Spleen (tissue), 11 donors: ENCODE measurements at regions not wholly inside any gene's neighbourhood (a gene's known extent, or its start where the extent isn't known, plus 50 kb on each side); places are given as distances from the start of the nearest gene placed in this dataset.
"Not testable (repeated sequence)": the region's sequence is repeated elsewhere in the genome, so short reads cannot be mapped to it uniquely, and the experiment has no call there.

ENCODE experiments used
- DNase-seq: peaks from one replicate; pipeline ENCODE4 v3.0.0-alpha.2; 2020
- H3K27ac ChIP-seq, 8 donors: fragments of 200-600 bp; sonication (generic) in 7 of 8; 1 replicate in 4 of 8; 2 replicates in 4 of 8; pipeline versions ENCODE4 v1.5.0 to v1.8.0; 2016 to 2021; ENCODE audit warnings: inconsistent platforms in 4 of 8, mild to moderate bottlenecking in 4 of 8, moderate library complexity in 1 of 8
- H3K27me3 ChIP-seq, 7 donors: fragments of 200-600 bp; sonication (generic) in 6 of 7; replicated peaks in 1 of 7; 1 replicate in 4 of 7; 2 replicates in 3 of 7; pipeline versions ENCODE4 v1.5.0 to v1.8.0; 2016 to 2021; ENCODE audit warnings: inconsistent platforms in 3 of 7, mild to moderate bottlenecking in 1 of 7
- H3K36me3 ChIP-seq, 6 donors: fragments of 200-600 bp; sonication (generic) in 5 of 6; 1 replicate in 4 of 6; 2 replicates in 2 of 6; pipeline versions ENCODE4 v1.5.0 to v1.8.0; 2016 to 2021; ENCODE audit warnings: inconsistent platforms in 2 of 6
- H3K4me1 ChIP-seq, 6 donors: fragments of 200-600 bp; sonication (generic) in 5 of 6; 1 replicate in 3 of 6; 2 replicates in 3 of 6; pipeline versions ENCODE4 v1.5.0 to v1.8.0; 2016 to 2021; ENCODE audit warnings: inconsistent platforms in 3 of 6
- H3K4me3 ChIP-seq, 8 donors: fragments of 200-600 bp; sonication (generic) in 7 of 8; 1 replicate in 4 of 8; 2 replicates in 4 of 8; pipeline versions ENCODE4 v1.5.0 to v1.8.0; 2016 to 2021; ENCODE audit warnings: inconsistent platforms in 4 of 8, mild to moderate bottlenecking in 4 of 8, moderate library complexity in 2 of 8
- H3K9me3 ChIP-seq, 8 donors: fragments of 200-600 bp; sonication (generic) in 7 of 8; 1 replicate in 4 of 8; 2 replicates in 4 of 8; pipeline versions ENCODE4 v1.5.0 to v1.8.0; 2016 to 2021; ENCODE audit warnings: inconsistent platforms in 4 of 8
- POLR2A ChIP-seq, 3 donors: fragments of 450-650 bp; IDR thresholded peaks; one replicate each; pipeline ENCODE4 v1.5.1; 2017; ENCODE audit warnings: antibody characterized with exemption in 3 of 3, mild to moderate bottlenecking in 1 of 3
- POLR2AphosphoS5 ChIP-seq, 3 donors: sonication (generic); formaldehyde crosslinking; IDR thresholded peaks; one replicate each; pipeline ENCODE4 v1.5.1; 2017; ENCODE audit warnings: antibody characterized with exemption in 3 of 3
- WGBS, 5 donors: extraction: QIAGEN DNeasy Blood & Tissue Kit in 3 of 5; methylation state at CpG; one replicate each; pipeline versions ENCODE4 v1.1.5 to v1.1.7; 2013 to 2018; 5-methylcytosine and 5-hydroxymethylcytosine counted together
- intact Hi-C: fragments of 100-400 bp; cut with DNase I; formaldehyde crosslinking; loops from one replicate; pipeline ENCODE4 v1.15.0; 2023; ENCODE audit warnings: low total_unique reads
- TF ChIP-seq, protein P1 (sequence below), 11 experiments: fragments of 200-600 bp in 7 of 11; fragments of 450-650 bp in 4 of 11; sonication (generic) in 4 of 11; IDR thresholded peaks in 8 of 11; conservative IDR thresholded peaks in 3 of 11; 1 replicate in 7 of 11; 2 replicates in 4 of 11; pipeline versions ENCODE4 v1.4.0 to v1.8.0; 2016 to 2021; ENCODE audit warnings: antibody characterized with exemption in 11 of 11, inconsistent platforms in 4 of 11, mild to moderate bottlenecking in 1 of 11
- donor health status: healthy with polysubstance abuse.
- donor health status: DM: no; HTN: no; CAD: no; lungs with moderate emphysema.
- donor health status: DM: no; HTN: no; CAD: no.
- donor health status: Bipolar disorder and iron deficiency.
- donor health status: healthy.
- donor health status: DM: no; HTN: no; CAD: no.
- donor health status: DM: yes; HTN: yes; CAD: no.

- H3K27ac ChIP-seq: no peak overlapping the region
- WGBS, 5 donors: 56 to 63% (median 58%) methylated on average over 15 of the region's 15 CpGs
- peak overlapping the region in 1 of 8 donors; percentile 71 for H3K4me3 ChIP-seq
- intact Hi-C loops: no loop called here
- peaks cover 0 to 98% (median 33%) of the 10 kb centered on the region in 7 donors for H3K27me3 ChIP-seq
- no peaks in the 10 kb centered on the region for H3K36me3 ChIP-seq
- no peak for DNase-seq
- TF ChIP-seq POLR2A (IDR thresholded peaks at IDR 0.05) (no peak), POLR2AphosphoS5 (IDR thresholded peaks at IDR 0.05) (no peak)
- TF ChIP-seq, protein P1, sequence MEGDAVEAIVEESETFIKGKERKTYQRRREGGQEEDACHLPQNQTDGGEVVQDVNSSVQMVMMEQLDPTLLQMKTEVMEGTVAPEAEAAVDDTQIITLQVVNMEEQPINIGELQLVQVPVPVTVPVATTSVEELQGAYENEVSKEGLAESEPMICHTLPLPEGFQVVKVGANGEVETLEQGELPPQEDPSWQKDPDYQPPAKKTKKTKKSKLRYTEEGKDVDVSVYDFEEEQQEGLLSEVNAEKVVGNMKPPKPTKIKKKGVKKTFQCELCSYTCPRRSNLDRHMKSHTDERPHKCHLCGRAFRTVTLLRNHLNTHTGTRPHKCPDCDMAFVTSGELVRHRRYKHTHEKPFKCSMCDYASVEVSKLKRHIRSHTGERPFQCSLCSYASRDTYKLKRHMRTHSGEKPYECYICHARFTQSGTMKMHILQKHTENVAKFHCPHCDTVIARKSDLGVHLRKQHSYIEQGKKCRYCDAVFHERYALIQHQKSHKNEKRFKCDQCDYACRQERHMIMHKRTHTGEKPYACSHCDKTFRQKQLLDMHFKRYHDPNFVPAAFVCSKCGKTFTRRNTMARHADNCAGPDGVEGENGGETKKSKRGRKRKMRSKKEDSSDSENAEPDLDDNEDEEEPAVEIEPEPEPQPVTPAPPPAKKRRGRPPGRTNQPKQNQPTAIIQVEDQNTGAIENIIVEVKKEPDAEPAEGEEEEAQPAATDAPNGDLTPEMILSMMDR (IDR thresholded peaks at IDR 0.05 in 8 of 11, conservative IDR thresholded peaks at IDR 0.05 in 3 of 11): no peak
- H3K9me3 ChIP-seq: no peaks in the 10 kb centered on the region
- H3K4me1 ChIP-seq: peaks cover 9 to 84% (median 58%) of the 10 kb centered on the region in 6 donors
Measured at GRCh38 chr20:25864326-25864962, 167.8 kb upstream of the ZNF337 start.

DNA sequence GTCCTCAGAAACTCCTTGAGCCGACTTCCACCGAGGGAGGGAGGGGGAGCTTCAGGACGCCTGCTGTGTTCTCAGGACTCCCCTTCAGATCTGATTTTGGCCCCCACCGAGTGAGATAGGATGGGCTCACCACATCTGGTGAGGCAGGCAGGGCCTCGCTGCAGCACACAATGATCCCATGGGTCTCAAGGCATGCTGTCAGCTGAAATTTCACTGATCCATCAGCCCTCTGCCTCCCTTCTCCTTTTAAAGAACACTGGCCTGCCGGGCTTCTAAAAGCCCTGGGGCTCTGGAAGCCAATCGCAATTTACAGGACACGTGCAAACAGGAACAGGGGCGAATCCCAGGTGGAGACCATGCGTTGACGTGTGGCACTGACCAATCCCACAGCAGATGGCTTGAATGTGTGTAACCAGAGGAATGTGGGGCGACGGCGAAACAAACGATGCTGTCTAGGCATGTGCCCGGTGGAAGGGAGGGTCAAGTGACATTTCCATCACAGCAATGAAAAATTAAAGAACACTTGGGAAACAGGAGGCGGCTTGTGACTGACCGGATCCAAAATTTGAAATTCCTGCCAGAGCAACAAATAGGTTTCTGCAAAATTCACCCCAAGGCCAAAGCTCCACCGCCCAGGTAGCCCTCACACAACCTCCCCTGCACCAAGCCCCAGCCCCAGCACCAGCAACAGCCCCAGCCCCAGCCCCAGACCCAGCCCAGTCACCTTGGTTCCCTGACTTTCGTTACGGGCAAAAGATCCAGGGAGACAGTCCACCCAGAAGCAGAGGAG is 167.1 kb upstream of the ZNF337 start:
- no peaks in the 10 kb centered on the region for H3K36me3 ChIP-seq
- intact Hi-C loops: no loop called here
- peak overlapping the region in 1 of 8 donors; percentile 28 for H3K27ac ChIP-seq
- peak overlapping the region; percentile 20 to 71 (median 41) for H3K4me3 ChIP-seq
- no peak for TF ChIP-seq POLR2AphosphoS5 (IDR thresholded peaks at IDR 0.05)
- TF ChIP-seq, protein P1 (IDR thresholded peaks at IDR 0.05 in 8 of 11, conservative IDR thresholded peaks at IDR 0.05 in 3 of 11): no peak
- no peak for TF ChIP-seq POLR2A (IDR thresholded peaks at IDR 0.05)
- no peaks in the 10 kb centered on the region for H3K9me3 ChIP-seq
- H3K4me1 ChIP-seq: peaks cover 9 to 89% (median 57%) of the 10 kb centered on the region in 6 donors
- H3K27me3 ChIP-seq: peaks cover 0 to 98% (median 38%) of the 10 kb centered on the region in 7 donors
- WGBS, 5 donors: 28 to 36% (median 31%) methylated on average over 18 to 21 of the region's 21 CpGs
- no peak for DNase-seq

DNA sequence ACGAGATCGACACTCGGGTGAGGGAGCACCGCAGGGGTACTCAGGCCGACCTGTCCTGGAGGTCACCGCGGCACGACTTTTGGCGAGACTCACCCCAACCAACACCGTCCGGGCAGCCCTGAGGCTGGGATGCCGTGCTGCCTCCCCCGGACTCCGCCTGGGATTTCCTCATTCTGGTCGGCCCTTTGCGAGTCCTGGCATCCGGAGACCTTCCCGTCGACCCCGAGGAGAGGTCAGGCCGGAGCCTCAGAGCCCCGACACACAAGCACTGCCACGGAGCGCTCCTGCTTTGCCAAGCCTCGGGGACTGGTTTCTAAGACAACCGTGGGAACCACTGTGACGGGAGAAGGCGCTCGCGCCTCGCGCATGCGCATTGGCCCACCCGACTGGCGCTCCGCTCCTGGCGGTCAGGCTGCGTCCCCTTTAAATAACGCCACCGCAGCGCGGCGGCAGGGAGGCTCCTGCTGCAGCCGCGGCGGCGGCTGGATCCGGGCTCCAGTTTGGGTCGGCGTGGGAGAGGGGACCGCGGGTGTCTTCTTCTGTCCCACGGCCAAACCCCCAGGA is 166.4 kb upstream of the ZNF337 start:
- intact Hi-C loops, H3K9me3 ChIP-seq, H3K36me3 ChIP-seq: not testable (repeated sequence)
- H3K27ac ChIP-seq: peak overlapping the region in 1 of 8 donors; percentile 28
- TF ChIP-seq POLR2AphosphoS5 (IDR thresholded peaks at IDR 0.05): peak in 2 of 3 donors; percentile 40 to 42
- TF ChIP-seq, protein P1 (IDR thresholded peaks at IDR 0.05 in 8 of 11, conservative IDR thresholded peaks at IDR 0.05 in 3 of 11): peak in 2 of 11 experiments; percentile 24 to 26
- 0 to 2% (median 1%) methylated on average over 13 to 53 of the region's 53 CpGs for WGBS, 5 donors
- H3K27me3 ChIP-seq: peaks cover 0 to 98% (median 45%) of the 10 kb centered on the region in 7 donors
- peaks cover 9 to 89% (median 57%) of the 10 kb centered on the region in 6 donors for H3K4me1 ChIP-seq
- H3K4me3 ChIP-seq: peak overlapping the region; percentile 20 to 71 (median 41)
- DNase-seq: peak; percentile 92
